H9 (cell line): ENCODE measurements at regions not wholly inside any gene's neighbourhood (a gene's known extent, or its start where the extent isn't known, plus 50 kb on each side); places are given as distances from the start of the nearest gene placed in this dataset.

Experiments
- DNase-seq: peaks from one replicate; pipeline ENCODE4 v3.0.0-alpha.2; 2017
- H2AFZ ChIP-seq: one replicate; pipeline ENCODE4 v1.6.1; 2013; ENCODE audit warnings: mild to moderate bottlenecking, low read length, control low read depth, moderate library complexity
- H2AK5ac ChIP-seq: 2 replicates; pipeline ENCODE4 v1.6.1; 2013; ENCODE audit warnings: low read length, control low read depth, mixed read lengths; ENCODE audit not compliant: insufficient read length
- H2BK120ac ChIP-seq: one replicate; pipeline ENCODE4 v1.6.1; 2013; ENCODE audit warnings: low read depth, mild to moderate bottlenecking, low read length, control low read depth, inconsistent platforms; ENCODE audit not compliant: poor library complexity, severe bottlenecking
- H2BK12ac ChIP-seq: 2 replicates; pipeline ENCODE4 v1.6.1; 2013; ENCODE audit warnings: low read length, control low read depth, mixed read lengths, low read depth; ENCODE audit not compliant: insufficient read length
- H2BK15ac ChIP-seq: 2 replicates; pipeline ENCODE4 v1.6.1; 2013; ENCODE audit warnings: low read depth, low read length, control low read depth
- H2BK20ac ChIP-seq: one replicate; pipeline ENCODE4 v1.6.1; 2013; ENCODE audit warnings: low read depth, mild to moderate bottlenecking, low read length, control low read depth, inconsistent platforms; ENCODE audit not compliant: poor library complexity, severe bottlenecking
- H2BK5ac ChIP-seq: 2 replicates; pipeline ENCODE4 v1.6.1; 2013; ENCODE audit warnings: low read length, control low read depth, mixed read lengths; ENCODE audit not compliant: insufficient read length
- H3K14ac ChIP-seq: 2 replicates; pipeline ENCODE4 v1.6.1; 2013; ENCODE audit warnings: low read length, control low read depth; ENCODE audit not compliant: insufficient read depth
- H3K18ac ChIP-seq: 2 replicates; pipeline ENCODE4 v1.6.1; 2013; ENCODE audit warnings: low read depth, mild to moderate bottlenecking, mixed read lengths, low read length, control low read depth; ENCODE audit not compliant: insufficient read length
- H3K23ac ChIP-seq: 2 replicates; pipeline ENCODE4 v1.6.1; 2013; ENCODE audit warnings: low read length, control low read depth, mixed read lengths, low read depth; ENCODE audit not compliant: insufficient read length
- H3K23me2 ChIP-seq: 2 replicates; pipeline ENCODE4 v1.6.1; 2013; ENCODE audit warnings: low read depth, mild to moderate bottlenecking, mixed read lengths, low read length, control low read depth; ENCODE audit not compliant: insufficient read length, poor library complexity, severe bottlenecking
- H3K27ac ChIP-seq: 2 replicates; pipeline ENCODE4 v1.5.1; 2013; ENCODE audit warnings: low read length, control low read depth, mixed read lengths, low read depth; ENCODE audit not compliant: insufficient read length
- H3K27me3 ChIP-seq: 2 replicates; pipeline ENCODE4 v1.6.1; 2013; ENCODE audit warnings: low read length, control low read depth, inconsistent platforms; ENCODE audit not compliant: insufficient read depth
- H3K4ac ChIP-seq: 2 replicates; pipeline ENCODE4 v1.6.1; 2013; ENCODE audit warnings: low read depth, mild to moderate bottlenecking, control low read depth, inconsistent platforms, low read length, moderate library complexity
- H3K4me1 ChIP-seq: 2 replicates; pipeline ENCODE4 v1.6.1; 2013; ENCODE audit warnings: low read length, control low read depth, inconsistent platforms; ENCODE audit not compliant: insufficient read depth
- H3K4me2 ChIP-seq: 2 replicates; pipeline ENCODE4 v1.6.1; 2013; ENCODE audit warnings: low read length, control low read depth, mixed read lengths; ENCODE audit not compliant: insufficient read length, insufficient read depth
- H3K56ac ChIP-seq: 2 replicates; pipeline ENCODE4 v1.6.1; 2013; ENCODE audit warnings: low read depth, mild to moderate bottlenecking, mixed read lengths, low read length, control low read depth; ENCODE audit not compliant: insufficient read length
- H3K79me1 ChIP-seq: 2 replicates; pipeline ENCODE4 v1.6.1; 2013; ENCODE audit warnings: low read depth, mild to moderate bottlenecking, moderate library complexity, low read length, control low read depth, inconsistent platforms; ENCODE audit not compliant: insufficient read depth, poor library complexity, severe bottlenecking
- H3K79me2 ChIP-seq: 2 replicates; pipeline ENCODE4 v1.6.1; 2013; ENCODE audit warnings: low read length, control low read depth, inconsistent platforms; ENCODE audit not compliant: insufficient read depth
- H3K9ac ChIP-seq: 2 replicates; pipeline ENCODE4 v1.6.1; 2013; ENCODE audit warnings: low read length, control low read depth, mixed read lengths; ENCODE audit not compliant: insufficient read length; ENCODE audit errors: extremely low read depth
- H3K9me3 ChIP-seq: one replicate; pipeline ENCODE4 v1.6.1; 2013; ENCODE audit warnings: low read depth, low read length, inconsistent platforms; ENCODE audit not compliant: control insufficient read depth
- H3T11ph ChIP-seq: one replicate; pipeline ENCODE4 v1.6.1; 2013; ENCODE audit warnings: mild to moderate bottlenecking, low read length, control low read depth, inconsistent platforms
- H4K20me1 ChIP-seq: one replicate; pipeline ENCODE4 v1.6.1; 2013; ENCODE audit not compliant: control insufficient read depth, insufficient read length, insufficient read depth
- H4K5ac ChIP-seq: 2 replicates; pipeline ENCODE4 v1.6.1; 2013; ENCODE audit warnings: low read depth, mild to moderate bottlenecking, mixed read lengths, low read length, control low read depth; ENCODE audit not compliant: insufficient read length
- H4K8ac ChIP-seq: replicated peaks from 2 replicates; pipeline ENCODE4 v1.6.1; 2013; ENCODE audit warnings: low read length, control low read depth, mixed read lengths, low read depth; ENCODE audit not compliant: insufficient read length
- H4K91ac ChIP-seq: 2 replicates; pipeline ENCODE4 v1.6.1; 2013; ENCODE audit warnings: low read depth, mild to moderate bottlenecking, moderate library complexity, mixed read lengths, low read length, control low read depth; ENCODE audit not compliant: insufficient read length
- H3K27ac Mint-ChIP-seq, 3 experiments: 2 replicates in 2 of 3; 3 replicates in 1 of 3; pipeline ENCODE4 v1.8.0; 2020 to 2021; ENCODE audit warnings: mixed read lengths in 3 of 3, mild to moderate bottlenecking in 1 of 3, moderate library complexity in 1 of 3
- H3K27me3 Mint-ChIP-seq: 2 replicates; pipeline ENCODE4 v1.8.0; 2021; ENCODE audit warnings: low read depth, mild to moderate bottlenecking, moderate library complexity, mixed read lengths
- H3K36me3 Mint-ChIP-seq, 3 experiments: 2 replicates in 2 of 3; 3 replicates in 1 of 3; pipeline ENCODE4 v1.8.0; 2020 to 2021; ENCODE audit warnings: low read depth in 3 of 3, mixed read lengths in 3 of 3; ENCODE audit not compliant: insufficient read depth in 1 of 3
- H3K4me1 Mint-ChIP-seq, 2 experiments: 2 replicates each; pipeline ENCODE4 v1.8.0; 2020; ENCODE audit warnings: mixed read lengths in 2 of 2
- H3K4me3 Mint-ChIP-seq, 2 experiments: 2 replicates in 1 of 2; 3 replicates in 1 of 2; pipeline ENCODE4 v1.8.0; 2020 to 2021; ENCODE audit warnings: mild to moderate bottlenecking in 2 of 2, mixed read lengths in 2 of 2, moderate library complexity in 1 of 2
- H3K9me3 Mint-ChIP-seq, 2 experiments: 2 replicates in 1 of 2; 3 replicates in 1 of 2; pipeline ENCODE4 v1.8.0; 2020; ENCODE audit warnings: mild to moderate bottlenecking in 2 of 2, mixed read lengths in 2 of 2, moderate library complexity in 1 of 2
- CTCF ChIP-seq: fragments of 200-600 bp; sonication (generic); conservative IDR thresholded peaks from 3 replicates; pipeline ENCODE4 v1.8.0; 2021; ENCODE audit warnings: antibody characterized with exemption, mild to moderate bottlenecking
- WGBS: extraction: QIAGEN DNeasy Blood & Tissue Kit; methylation state at CpG from one replicate; pipeline ENCODE4 v1.1.7; 2013; ENCODE audit warnings: missing lambda C conversion rate, low lambda C conversion rate, mixed read lengths; ENCODE audit not compliant: insufficient read length; ENCODE audit errors: extremely low coverage; 5-methylcytosine and 5-hydroxymethylcytosine counted together

DNA sequence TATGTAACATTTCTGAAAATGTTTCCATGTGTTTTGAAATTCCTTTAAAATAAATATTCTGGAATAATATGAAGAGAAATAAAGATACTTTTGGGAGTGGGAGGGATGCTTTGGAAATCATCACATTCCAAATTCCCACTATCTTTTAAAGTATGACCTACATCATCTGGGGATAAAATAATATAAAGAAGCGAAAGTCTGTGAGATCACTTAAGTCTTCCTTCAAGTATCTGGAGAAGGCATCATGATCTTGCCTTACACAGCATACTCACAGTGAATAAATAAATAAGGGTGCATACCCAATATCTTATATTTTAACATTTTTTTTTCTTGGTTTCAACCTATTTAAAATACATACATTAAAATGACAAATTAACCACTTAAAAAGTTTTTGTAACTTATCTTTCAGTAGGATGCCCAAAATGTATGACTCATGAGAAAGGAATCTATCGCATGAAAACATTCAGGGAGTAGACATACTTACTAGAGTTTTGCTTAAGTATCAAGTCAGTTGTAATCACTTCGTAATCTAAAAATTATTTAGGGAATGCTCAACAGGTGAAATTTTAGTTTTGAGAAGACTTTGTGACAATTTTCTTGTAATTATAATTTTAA, 248.3 kb upstream of the COL3A1 start:
- H3K23me2 ChIP-seq = no peaks in the 10 kb centered on the region
- no peak overlapping the region for H3K18ac ChIP-seq
- no peaks in the 10 kb centered on the region for H3K27me3 ChIP-seq
- no peak overlapping the region for H3K14ac ChIP-seq
- no peak overlapping the region for H3T11ph ChIP-seq
- no peak overlapping the region for H2AFZ ChIP-seq
- H2BK15ac ChIP-seq = no peak overlapping the region
- H2BK20ac ChIP-seq = no peak overlapping the region
- no peak overlapping the region for H2BK5ac ChIP-seq
- no peaks in the 10 kb centered on the region for H3K79me2 ChIP-seq
- H3K4me3 Mint-ChIP-seq = no peak overlapping the region
- no peak overlapping the region for H3K56ac ChIP-seq
- H3K36me3 Mint-ChIP-seq = no peaks in the 10 kb centered on the region
- H3K4ac ChIP-seq = no peak overlapping the region
- no peak overlapping the region for H2BK120ac ChIP-seq
- no CpG with 5 or more reads among the region's 3 CpGs for WGBS
- H2AK5ac ChIP-seq = no peak overlapping the region
- H3K27ac Mint-ChIP-seq = no peak overlapping the region
- no peaks in the 10 kb centered on the region for H3K4me1 Mint-ChIP-seq
- H4K8ac ChIP-seq = no peak overlapping the region
- no peaks in the 10 kb centered on the region for H3K9me3 Mint-ChIP-seq
- H3K23ac ChIP-seq = no peak overlapping the region
- no peak overlapping the region for H4K5ac ChIP-seq
- no peak for TF ChIP-seq CTCF
- no peaks in the 10 kb centered on the region for H3K79me1 ChIP-seq
- H3K4me2 ChIP-seq = no peak overlapping the region
- DNase-seq = no peak
- no peak overlapping the region for H4K91ac ChIP-seq
- no peaks in the 10 kb centered on the region for H3K9me3 ChIP-seq
- no peak overlapping the region for H3K27ac ChIP-seq
- H2BK12ac ChIP-seq = no peak overlapping the region
- H3K4me1 ChIP-seq = no peaks in the 10 kb centered on the region
- H4K20me1 ChIP-seq = no peaks in the 10 kb centered on the region
- no peak overlapping the region for H3K9ac ChIP-seq
- no peaks in the 10 kb centered on the region for H3K27me3 Mint-ChIP-seq
